Neutrophil (primary cell): ENCODE measurements at regions not wholly inside any gene's neighbourhood (a gene's known extent, or its start where the extent isn't known, plus 50 kb on each side); places are given as distances from the start of the nearest gene placed in this dataset.

Source experiments
- H3K27ac ChIP-seq: fragments of 200-600 bp; sonication (generic); 2 replicates; pipeline ENCODE4 v1.5.1; 2016; ENCODE audit warnings: mild to moderate bottlenecking, moderate library complexity
- H3K27me3 ChIP-seq: fragments of 200-600 bp; sonication (generic); 2 replicates; pipeline ENCODE4 v1.6.0; 2016; ENCODE audit warnings: mild to moderate bottlenecking
- H3K36me3 ChIP-seq: fragments of 200-600 bp; sonication (generic); 2 replicates; pipeline ENCODE4 v1.5.1; 2017
- H3K4me1 ChIP-seq, 2 experiments: fragments of 200-600 bp in 1 of 2; sonication (generic) in 1 of 2; 1 replicate in 1 of 2; 2 replicates in 1 of 2; pipeline versions ENCODE4 v1.5.1 to v1.6.1; 2013 to 2016; ENCODE audit warnings: low read depth in 1 of 2, low read length in 1 of 2, mild to moderate bottlenecking in 1 of 2, moderate library complexity in 1 of 2; ENCODE audit not compliant: control insufficient read depth in 1 of 2, insufficient read depth in 1 of 2
- H3K4me3 ChIP-seq, 2 experiments: fragments of 200-600 bp in 1 of 2; sonication (generic) in 1 of 2; 1 replicate in 1 of 2; 2 replicates in 1 of 2; pipeline ENCODE4 v1.5.1; 2013 to 2016; ENCODE audit warnings: low read depth in 1 of 2, low read length in 1 of 2, mild to moderate bottlenecking in 1 of 2, moderate library complexity in 1 of 2
- H3K9me3 ChIP-seq: fragments of 200-600 bp; sonication (generic); 2 replicates; pipeline ENCODE4 v1.5.1; 2016
- TF ChIP-seq, protein P1 (sequence below): fragments of 200-600 bp; sonication (generic); IDR thresholded peaks from 2 replicates; pipeline ENCODE4 v1.5.1; 2016; ENCODE audit warnings: antibody characterized with exemption

DNA sequence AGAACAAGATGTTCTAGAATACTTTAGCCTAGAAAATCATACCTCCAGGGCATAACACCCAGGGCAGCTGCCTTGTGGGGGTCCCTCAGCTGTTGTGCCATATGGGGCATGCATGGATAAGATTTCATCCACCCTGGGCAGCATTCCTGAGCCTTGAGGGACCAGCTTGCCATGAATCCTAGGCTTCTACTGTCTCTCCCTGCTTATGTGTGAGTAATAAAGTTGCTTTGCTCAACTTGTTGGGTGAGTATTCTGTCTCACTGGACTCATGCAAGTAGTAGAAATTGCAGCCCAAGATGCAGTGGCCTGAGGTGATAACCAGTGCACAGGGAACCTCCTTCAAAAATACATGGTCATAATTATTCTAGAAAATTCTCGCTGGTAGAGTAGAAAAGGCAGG lies 52.1 kb upstream of the EPHB1 start:
- no peaks in the 10 kb centered on the region for H3K27me3 ChIP-seq
- TF ChIP-seq, protein P1, sequence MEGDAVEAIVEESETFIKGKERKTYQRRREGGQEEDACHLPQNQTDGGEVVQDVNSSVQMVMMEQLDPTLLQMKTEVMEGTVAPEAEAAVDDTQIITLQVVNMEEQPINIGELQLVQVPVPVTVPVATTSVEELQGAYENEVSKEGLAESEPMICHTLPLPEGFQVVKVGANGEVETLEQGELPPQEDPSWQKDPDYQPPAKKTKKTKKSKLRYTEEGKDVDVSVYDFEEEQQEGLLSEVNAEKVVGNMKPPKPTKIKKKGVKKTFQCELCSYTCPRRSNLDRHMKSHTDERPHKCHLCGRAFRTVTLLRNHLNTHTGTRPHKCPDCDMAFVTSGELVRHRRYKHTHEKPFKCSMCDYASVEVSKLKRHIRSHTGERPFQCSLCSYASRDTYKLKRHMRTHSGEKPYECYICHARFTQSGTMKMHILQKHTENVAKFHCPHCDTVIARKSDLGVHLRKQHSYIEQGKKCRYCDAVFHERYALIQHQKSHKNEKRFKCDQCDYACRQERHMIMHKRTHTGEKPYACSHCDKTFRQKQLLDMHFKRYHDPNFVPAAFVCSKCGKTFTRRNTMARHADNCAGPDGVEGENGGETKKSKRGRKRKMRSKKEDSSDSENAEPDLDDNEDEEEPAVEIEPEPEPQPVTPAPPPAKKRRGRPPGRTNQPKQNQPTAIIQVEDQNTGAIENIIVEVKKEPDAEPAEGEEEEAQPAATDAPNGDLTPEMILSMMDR, result no peak
- H3K27ac ChIP-seq, result no peak overlapping the region
- H3K36me3 ChIP-seq, result no peaks in the 10 kb centered on the region
- no peak overlapping the region for H3K4me3 ChIP-seq
- H3K9me3 ChIP-seq, result no peaks in the 10 kb centered on the region
- H3K4me1 ChIP-seq, result no peaks in the 10 kb centered on the region
